ENCODE measurements at regions not wholly inside any gene's neighbourhood (a gene's known extent, or its start where the extent isn't known, plus 50 kb on each side); places are given as distances from the start of the nearest gene placed in this dataset. TPM values are rescaled to one million over a fixed set of nuclear protein-coding genes. Genes with fewer than 3 reads are reported as not detected.

GRCh38 chr7:4631380-4632179 lies 50.5 kb upstream of the FOXK1 start:
- Histone ChIP-seq H3K79me2 (replicated peaks; ENCODE audit: insufficient read depth) (no peaks in the 10 kb centered on the region), H3K27me3 (ENCODE audit: insufficient read depth) (peaks cover 10% of the 10 kb centered on the region; the same call in 1 of the 2 replicates), H3K4me3 (peak overlapping the region; percentile 47), H3K4me2 (peak overlapping the region; percentile 79), H2AFZ (peak overlapping the region; percentile 93), H4K20me1 (replicated peaks; ENCODE audit: insufficient read depth) (no peaks in the 10 kb centered on the region), H3K27ac (ENCODE audit: low read depth) (no peak overlapping the region), H3K36me3 (ENCODE audit: insufficient read depth) (no peaks in the 10 kb centered on the region), H3K9me2 (ENCODE audit: insufficient read depth) (no peaks in the 10 kb centered on the region), H3K4me1 (ENCODE audit: insufficient read depth) (peaks cover 4% of the 10 kb centered on the region; the same call in 1 of the 2 replicates), H3F3A (replicated peaks; ENCODE audit: low read depth) (no peaks in the 10 kb centered on the region)
- Mint-ChIP-seq H3K9me3 (peaks cover 53% of the 10 kb centered on the region), H3K36me3 (ENCODE audit: low read depth) (0 out of 3 replicates have a peak, but pooled peaks cover 3% of the 10 kb centered on the region), H3K27me3 (ENCODE audit: insufficient read depth, low read depth, poor library complexity) (peaks cover 17% of the 10 kb centered on the region), H3K4me3 (peak overlapping the region; percentile 66), H3K4me1 (peaks cover 7% of the 10 kb centered on the region; the same call in 2 of the 3 replicates), H3K27ac (no peak overlapping the region)
- TF ChIP-seq CTCF (conservative IDR thresholded peaks at IDR 0.05; ENCODE audit: low read depth in 2 of 2) (peak; percentile 65 to 82), REST (IDR thresholded peaks at IDR 0.05; ENCODE audit: unreplicated experiment) (no peak)
- DNase-seq (ENCODE audit: low spot score): peak; percentile 90
- ATAC-seq: peak; percentile 92

Small RNA genes lying in the stretch of these regions (small RNA-seq; reads per million reads assigned to genes)
- gene CYP3A54P (ENCODE audit: low replicate concordance): not detected
